ENCODE measurements at regions not wholly inside any gene's neighbourhood (a gene's known extent, or its start where the extent isn't known, plus 50 kb on each side); places are given as distances from the start of the nearest gene placed in this dataset.
"Not testable (repeated sequence)": the region's sequence is repeated elsewhere in the genome, so short reads cannot be mapped to it uniquely, and the experiment has no call there.

DNA sequence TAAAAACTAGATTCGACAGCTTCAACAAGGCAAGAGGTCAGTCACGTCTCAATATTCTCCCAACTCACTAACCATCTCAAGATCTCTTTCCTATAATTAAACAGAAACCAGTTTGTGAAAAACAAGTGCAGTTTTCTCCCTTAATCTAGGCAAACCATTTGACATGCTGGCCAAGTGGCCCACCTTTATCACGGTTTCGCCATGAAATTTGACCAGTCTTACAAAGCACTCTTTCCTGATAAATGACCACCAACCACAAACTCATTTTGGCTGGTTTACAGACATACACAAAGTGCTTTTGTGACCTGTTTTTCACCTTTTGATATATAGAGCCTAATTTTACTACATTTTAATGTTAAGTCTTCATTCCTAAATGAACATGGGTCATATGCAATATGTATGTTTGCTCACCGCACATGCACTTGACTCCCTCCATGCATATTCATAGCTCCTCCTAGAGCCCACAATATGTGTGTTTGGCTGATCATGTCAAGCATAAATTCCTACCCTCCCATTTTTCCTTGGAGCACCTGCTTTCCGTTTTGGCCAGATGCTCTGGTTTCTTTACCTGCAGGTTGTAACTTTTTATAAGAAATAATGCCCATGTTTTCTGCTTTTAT is 385.1 kb downstream of the RAD51AP2 start:
- no peak for DNase-seq (ENCODE audit: low spot score)

DNA sequence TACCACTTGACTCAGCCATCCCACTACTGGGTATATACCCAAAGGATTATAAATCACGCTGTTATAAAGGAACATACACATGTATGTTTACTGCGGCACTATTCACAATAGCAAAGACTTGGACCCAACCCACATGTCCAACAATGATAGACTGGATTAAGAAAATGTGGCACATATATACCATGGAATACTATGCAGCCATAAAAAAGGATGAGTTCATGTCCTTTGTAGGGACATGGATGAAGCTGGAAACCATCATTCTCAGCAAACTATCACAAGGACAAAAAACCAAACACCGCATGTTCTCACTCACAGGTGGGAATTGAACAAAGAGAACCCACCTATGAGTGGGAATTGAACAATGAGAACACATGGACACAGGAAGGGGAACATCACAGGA is 387.6 kb downstream of the RAD51AP2 start:
- DNase-seq (ENCODE audit: low spot score): not testable (repeated sequence)

DNA sequence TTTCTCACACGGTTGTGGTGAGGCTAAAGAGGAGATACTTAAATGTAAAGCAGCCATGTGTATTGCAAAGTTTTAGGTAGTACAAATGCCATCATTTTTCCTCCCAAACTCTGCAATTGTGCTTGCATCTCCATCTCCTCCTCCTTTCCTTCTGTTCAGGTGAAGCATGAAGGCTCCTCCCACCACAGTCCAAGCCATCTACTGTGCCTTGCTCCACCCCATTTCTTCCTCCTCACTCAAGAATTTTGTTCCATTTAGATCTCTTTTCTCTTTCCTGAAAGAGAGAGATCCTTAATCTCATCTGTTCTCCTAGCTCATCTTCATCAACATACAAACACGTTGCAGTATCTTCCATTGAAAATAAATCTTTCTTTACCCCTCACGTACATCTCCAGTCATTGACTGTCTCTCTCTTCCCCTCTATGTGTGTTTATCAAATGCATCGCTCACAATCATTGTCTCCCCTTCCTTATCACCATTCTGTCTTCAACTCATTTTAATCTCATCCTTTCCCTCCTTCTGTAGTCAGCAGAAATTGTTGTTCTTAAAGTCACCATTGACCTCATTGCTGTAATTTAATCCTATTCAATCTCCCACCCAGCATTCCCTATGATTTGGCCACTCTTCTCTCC is 392.1 kb downstream of the RAD51AP2 start:
- DNase-seq (ENCODE audit: low spot score): no peak

DNA sequence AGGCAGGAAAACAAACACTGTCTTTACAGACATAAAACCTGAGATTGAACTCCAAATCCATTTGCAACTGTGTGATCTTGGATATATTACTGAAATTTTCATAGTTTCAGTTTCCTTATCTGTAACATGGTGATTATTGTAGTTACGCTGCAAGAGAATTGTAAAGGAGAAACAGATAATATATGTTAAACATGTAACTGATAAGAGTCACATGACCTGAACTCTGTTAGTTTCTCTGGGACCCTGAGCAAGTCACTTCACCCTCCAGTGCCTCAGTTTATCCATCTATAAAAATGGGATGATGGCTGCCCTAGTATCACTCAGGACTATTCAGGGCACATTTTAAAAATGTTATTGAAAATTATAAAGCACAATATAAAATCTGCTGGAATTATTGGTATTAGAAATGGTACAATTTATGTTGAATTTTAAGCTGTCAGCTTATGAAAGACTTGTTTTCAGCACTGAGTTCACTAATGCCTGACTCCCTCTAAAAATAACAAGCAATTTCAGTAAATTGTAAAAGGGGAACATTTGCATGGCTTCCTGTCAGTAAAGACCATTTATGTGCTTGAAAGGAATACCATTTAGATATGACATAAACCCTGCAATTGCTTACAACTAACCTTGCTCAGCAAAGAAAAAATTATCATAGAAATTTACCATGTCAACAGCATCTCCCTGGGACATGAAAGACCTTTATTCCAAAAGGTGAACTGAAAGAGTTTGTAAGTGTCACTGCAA is 393.5 kb downstream of the RAD51AP2 start:
- DNase-seq (ENCODE audit: low spot score): no peak

DNA sequence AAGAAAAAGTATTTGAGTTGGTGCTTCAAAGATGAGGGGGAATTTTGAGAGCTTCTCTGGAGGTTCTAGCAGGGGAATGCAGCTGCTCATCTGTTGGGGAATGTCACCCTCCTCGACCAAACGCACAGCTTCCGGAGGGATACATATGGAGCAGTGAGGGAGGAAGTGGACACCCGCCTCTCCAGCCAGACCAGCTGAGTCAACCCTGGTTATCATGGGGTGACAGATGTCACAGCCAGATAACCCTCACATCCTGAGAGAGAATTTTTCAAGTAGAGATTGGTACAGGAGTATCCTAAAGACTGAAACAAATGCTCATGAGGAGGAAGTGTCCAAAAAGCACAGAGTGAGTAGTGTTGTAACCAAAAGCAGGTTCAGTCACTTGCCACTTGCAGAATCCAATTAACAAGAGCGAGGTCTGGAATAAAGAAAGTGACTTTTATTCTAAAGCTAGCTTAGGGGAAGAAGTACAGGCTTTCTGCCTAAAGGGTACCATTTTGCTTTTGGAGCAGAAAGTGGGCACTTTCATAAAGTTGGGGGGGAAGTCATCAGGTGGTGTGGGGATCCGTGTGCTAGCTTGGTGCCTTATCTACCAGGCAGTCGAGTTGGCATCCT is 395.2 kb downstream of the RAD51AP2 start:
- no peak for DNase-seq (ENCODE audit: low spot score)

DNA sequence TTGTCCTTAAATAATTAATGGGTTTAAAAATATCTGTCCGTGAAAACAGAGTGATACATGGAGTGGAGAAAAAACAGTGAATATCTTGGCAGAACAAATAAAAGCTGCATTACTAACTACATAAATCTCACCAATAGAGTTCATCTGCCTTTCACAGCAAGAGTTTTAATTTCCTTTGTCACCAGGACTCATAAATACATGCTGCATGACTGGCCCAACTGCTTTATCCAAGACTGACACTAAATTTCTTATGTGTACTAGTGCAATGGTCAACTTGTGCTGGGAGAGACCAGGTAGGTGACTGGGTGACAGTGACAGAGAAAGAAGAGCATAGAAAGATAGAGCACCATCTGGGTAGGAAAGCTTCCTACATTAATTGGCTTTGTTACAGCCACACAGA is 402.8 kb downstream of the RAD51AP2 start:
- DNase-seq (ENCODE audit: low spot score): no peak

DNA sequence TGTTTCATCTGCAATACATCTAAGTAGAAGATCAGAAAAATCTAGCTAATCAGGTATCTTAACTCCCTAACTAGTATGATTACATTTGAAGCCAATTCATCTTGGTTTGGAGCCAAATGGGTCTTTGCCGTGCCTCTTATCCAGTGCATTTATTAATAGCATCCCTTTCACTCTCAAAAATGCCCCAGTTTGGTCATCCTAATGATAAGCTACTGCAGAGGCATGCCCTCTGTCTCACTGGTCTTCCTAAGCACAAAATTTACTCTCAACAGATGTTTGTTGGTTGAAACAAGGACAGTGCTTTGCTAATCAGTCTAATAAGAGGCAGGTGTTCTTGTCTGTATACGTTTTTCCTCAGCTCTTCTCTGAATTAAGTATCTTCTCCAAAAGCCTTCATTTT is 403.2 kb downstream of the RAD51AP2 start:
- no peak for DNase-seq (ENCODE audit: low spot score)

DNA sequence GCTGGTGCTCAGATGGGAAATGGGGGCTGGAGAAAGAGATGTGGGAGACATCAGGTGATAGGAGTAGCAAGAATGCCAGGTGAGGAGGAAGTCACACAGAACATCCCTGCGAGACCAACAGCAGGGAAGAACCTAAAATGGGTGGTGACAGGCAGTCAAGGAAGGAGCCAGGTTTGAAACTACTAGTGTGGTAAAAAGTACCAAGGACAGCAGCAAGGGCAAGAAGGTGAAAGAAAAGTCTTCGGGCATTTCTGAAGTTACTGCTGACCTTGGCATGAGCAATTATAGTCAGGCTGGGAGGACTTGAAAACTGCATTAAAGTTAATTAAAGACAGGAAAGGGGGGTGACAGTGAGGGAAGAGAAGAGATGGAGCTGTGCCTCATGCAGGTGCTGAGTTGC is 410.4 kb downstream of the RAD51AP2 start:
- no peak for DNase-seq (ENCODE audit: low spot score)

DNA sequence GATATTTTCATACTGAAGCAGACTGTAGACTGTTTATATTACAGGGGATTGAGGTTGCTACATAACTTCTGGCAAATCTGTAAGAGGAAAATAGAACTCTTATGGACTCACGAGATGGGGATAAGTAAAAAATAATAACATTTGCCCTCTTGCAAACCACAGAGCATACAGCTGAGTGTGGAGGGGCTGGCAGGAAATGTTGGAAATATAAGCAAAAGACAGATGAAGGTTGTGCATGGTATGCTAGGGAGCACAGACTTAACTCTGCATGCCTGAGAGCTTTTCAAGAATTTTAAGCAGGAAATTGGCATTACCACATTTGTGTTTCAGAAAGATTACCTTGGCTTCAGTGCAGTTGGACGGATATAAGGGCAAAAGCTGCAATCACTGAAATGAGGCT is 411.1 kb downstream of the RAD51AP2 start:
- no peak for DNase-seq (ENCODE audit: low spot score)

DNA sequence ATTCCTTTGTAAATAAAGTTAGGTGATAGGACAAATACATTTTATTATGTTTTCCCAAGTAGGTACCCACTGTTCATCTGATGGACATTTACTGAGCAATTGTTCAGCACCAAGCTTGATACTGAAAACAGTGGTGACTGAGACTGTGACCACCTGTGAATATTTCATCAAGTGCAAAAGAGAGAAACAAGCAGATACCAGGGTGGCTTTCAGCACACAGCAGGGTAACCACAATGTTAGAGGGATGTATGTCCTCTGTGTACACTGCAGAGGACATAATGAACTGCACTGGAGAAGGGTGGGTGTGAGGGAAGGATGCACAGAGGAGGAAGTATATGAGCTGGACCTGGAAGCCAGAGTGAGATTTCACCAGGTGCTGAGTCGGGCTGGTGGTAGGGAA is 411.8 kb downstream of the RAD51AP2 start:
- DNase-seq (ENCODE audit: low spot score): no peak

DNA sequence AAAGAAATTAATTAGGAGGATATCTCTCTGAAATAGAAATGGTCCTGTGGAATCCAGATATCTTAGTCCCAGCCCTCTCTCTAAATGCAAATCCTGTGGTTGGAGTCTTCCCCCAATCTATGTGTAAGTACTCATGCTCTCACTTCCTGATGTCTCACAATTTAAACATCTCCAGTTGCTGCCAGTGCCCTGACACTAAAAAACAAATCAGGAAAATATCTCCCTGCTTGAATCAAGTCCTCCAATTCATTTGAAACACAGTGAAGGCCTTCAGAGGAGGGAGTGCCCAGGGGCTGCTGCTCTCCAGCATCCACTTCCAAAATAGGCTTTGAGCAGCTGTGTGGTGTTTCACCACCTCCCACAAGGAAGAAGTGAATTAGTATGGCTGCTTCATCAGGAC is 413.8 kb downstream of the RAD51AP2 start:
- DNase-seq (ENCODE audit: low spot score): no peak

DNA sequence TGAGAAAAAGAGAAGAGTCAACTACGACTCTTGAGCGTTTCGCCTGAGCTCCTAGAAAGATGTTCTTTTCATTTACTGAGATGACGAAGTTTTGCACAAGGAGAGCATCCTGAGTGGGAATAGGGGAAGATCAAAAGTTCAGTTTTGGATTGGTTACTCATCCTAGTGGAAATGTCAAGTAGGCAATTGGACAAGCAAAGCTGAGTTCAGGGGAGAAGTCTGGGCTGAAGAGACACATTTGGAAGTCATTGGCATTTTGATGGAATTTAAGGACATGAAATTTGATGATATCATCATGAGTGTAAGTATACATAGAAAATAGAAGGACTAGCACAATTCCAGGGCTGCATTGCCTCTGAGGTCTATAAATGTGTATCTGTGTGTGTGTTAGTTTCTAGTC is 416.6 kb downstream of the RAD51AP2 start:
- no peak for DNase-seq (ENCODE audit: low spot score)

DNA sequence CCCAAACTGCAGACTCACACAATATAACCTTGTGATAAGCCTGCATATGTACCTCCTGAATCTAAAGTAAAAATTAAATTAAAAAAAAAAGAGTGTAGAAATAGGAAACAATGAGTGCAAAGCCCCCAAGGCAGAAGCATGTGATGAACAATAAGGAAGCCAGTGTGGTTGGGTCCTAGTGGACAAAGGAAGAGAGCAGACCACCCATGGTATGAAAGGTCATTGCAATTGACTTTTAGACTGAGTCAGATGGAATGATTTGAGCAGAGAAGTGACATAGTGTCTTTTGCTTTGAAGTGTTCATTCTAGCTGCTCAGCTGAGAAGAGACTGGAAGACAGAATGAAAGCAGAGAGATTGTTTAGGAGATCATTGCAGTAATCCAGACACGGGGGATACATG is 417.1 kb downstream of the RAD51AP2 start:
- no peak for DNase-seq (ENCODE audit: low spot score)

DNA sequence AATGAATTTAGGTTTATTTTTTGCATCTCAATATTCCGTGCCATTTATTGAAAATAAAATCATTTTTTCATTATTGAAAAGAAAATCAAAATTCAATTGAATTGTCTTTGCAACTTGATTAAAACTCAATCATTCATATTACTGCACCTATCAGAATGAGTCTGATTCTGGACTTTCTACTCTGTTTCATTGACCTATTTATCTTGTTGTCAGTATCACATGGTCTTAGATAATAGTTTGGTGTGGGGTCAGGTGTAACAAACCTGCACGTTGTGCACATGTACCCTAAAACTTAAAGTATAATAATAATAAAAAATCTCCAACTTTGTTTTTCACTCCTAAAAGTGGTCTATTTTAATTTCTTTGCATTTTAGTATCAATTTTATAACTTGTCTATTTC is 422.9 kb downstream of the RAD51AP2 start:
- DNase-seq (ENCODE audit: low spot score): no peak

DNA sequence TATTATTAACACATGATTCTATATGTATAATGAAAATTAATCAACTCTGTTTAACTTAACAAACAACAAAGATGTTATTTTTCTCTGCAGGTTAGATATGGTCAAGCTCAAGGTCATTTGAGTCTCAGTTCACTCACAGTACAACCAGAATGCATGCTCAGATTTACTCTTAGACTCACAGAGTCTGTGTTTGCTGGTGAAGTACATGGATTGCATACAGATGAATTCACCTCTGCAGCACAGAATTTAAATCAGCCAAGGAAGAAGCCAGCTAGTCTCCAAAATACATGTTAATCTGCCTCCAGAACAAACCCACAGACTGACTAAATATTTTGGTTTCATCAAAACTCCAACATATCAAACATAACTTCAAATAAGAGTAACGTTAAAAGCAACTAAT is 424.5 kb downstream of the RAD51AP2 start:
- no peak for DNase-seq (ENCODE audit: low spot score)

DNA sequence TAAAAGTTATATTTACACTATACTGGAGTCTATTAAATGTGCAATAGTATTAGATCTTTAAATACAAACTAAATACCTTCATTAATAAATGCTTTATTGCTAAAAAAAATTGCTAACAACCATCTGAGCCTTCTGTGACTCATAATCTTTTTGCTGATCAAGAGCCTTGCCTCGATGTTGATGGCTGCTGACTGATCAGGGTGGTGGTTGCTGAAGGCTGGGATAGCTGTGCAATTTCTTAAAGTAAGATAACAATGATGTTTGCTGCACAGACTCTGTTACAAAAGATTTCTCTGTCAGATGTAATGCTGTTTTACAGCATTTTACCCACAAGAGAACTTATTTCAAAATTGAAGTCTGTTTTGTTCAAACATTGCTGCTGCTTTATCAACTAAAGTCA is 421.4 kb upstream of the CYRIA start:
- no peak for DNase-seq (ENCODE audit: low spot score)

DNA sequence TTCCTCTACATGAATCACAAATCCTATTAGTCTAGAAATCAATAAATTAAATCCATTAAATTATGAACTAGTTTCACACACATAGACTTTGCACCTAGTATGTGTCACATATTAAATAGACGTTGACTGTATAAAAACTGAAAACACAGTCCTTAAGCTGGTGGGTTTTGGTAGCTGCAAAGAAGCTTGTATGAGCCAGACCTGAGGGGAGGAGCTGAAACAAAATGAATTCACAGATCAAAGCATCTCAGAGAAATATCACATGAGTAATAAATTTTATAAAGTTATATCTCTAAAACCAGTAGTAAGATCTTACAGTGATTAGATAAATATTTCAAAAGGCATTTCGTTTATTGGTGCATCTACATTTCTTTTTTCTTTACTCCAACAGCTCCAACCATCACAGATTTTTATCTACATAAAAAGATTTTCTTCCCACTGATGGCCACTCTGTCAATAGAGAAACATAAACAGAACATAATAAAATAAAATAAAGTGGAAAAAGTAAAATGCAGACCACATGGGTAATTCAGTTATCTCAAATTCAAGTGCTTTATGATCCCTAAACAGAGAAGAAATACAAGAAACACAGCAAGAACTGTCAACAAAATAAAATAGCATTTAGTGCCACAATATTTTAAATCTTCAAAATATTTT is 420.0 kb upstream of the CYRIA start:
- DNase-seq (ENCODE audit: low spot score): no peak

DNA sequence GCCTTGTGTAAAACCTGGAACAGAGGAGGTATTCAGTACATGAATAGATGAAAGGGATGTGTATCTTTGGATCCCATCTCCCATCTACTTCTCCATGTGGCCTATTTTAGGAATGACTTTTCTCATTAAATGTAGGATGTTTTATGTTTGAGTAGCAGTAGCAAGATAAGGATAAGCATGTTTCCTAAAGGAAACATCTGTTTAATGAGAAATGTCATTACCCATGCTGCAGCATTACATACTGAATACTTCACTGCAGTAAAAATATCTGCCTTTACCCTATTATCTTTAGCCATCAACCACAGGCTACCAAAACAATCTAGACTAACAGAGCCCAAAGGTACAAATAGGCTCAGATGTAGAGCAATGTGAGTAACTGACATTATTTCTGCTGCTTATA is 419.2 kb upstream of the CYRIA start:
- no peak for DNase-seq (ENCODE audit: low spot score)

DNA sequence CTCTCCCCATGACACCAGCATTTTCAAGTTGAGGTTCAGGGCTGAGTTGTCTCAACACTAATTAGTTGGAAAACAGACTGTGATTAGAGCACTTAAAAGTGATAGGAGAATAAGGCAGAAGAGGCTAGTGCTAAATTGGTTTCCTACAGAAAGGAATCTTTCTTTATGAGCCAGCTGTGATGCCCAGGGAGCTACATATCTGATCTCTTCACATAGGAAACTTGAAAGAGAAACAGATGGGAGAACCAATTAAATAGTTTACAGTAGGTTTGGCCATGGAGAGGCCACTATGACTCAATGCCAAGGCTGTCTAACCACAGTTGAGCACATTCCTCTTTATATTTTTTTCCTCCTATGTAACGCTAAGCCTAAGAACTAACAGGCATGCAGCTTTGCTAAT is 418.3 kb upstream of the CYRIA start:
- no peak for DNase-seq (ENCODE audit: low spot score)

DNA sequence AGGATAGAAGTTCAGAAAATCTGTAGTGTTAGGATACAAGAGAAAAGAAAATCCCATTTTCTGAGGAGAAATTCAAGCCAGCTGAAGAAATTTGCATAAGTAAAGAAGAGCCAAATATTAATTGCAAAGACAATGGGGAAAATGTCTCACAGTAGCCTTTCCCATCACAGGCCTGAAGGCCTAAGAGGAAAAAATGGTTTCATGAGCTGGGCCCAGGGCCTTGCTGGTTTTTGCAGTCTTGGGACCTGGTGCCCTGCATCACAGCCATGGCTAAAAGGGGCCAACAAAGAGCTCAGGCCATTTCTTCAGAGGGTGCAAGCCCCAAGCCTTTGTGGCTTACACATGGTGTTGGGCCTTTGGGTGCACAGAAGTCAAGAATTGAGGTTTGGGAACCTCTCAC is 413.6 kb upstream of the CYRIA start:
- no peak for DNase-seq (ENCODE audit: low spot score)

DNA sequence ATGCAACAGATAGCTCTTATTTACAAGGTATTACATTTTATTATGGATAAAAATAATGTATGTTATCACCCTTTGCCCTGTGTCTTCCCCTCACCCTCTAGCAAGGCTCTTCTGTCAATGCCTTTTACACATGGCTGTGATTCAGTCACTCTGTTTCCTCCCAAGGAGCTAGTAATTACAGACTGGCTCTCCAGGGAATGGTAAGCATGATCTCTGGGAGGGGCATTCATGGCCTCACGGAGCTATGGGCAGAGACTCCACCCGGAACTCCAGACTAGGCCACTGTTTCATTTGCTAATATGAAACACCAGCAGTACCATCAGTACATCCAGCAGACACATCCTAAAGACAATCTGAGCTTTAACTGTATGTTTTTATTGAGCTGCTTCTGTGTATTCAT is 410.9 kb upstream of the CYRIA start:
- DNase-seq (ENCODE audit: low spot score): no peak

DNA sequence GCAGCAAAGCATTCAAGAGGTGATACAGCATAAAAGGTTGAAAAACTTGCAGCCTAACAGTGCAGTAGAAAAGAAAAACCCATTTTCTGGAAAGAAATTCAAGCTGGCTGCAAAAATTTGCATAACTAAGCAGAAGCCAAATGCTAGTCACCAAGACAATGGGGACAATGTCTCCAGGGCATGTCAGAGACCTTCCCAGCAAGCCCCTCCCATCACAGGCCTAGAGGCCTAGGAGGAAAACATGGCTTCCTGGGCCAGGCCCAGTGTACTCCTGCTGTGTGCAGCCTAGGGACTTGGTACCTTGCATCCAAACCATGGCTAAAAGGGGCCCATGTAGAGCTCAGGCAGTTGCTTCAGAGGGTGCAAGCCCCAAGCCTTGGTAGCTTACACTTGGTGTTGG is 405.1 kb upstream of the CYRIA start:
- DNase-seq (ENCODE audit: low spot score): no peak

DNA sequence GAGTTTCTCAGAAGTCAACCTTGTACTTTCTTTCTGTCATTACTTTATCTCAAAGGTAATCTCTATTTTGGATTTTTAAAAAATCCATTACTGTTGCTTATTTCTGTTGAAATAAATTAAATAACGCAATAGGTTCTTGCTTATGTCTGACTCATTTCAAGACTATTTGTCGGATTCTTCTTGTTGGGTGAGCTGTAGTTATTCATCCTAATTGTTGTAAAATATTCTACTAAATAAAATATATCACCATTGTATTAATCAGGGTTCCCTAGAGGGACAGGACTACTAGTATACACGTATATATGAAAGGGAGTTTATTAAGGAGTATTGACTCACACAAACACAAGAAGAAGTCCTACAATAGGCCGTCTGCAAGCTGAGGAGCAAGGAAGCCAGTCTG is 403.9 kb upstream of the CYRIA start:
- DNase-seq (ENCODE audit: low spot score): no peak

Data from CD4-positive, alpha-beta T cell treated with Interleukin-15 for 4 hours (primary cell).